ENCODE measurements at regions not wholly inside any gene's neighbourhood (a gene's known extent, or its start where the extent isn't known, plus 50 kb on each side); places are given as distances from the start of the nearest gene placed in this dataset.

- Mint-ChIP-seq H3K36me3 (ENCODE audit: low read depth) (no peaks in the 10 kb centered on the region), H3K4me1 (ENCODE audit: low read depth) (no peaks in the 10 kb centered on the region), H3K27me3 (no peaks in the 10 kb centered on the region), H3K9me3 (peaks cover 14% of the 10 kb centered on the region), H3K4me3 (no peak overlapping the region), H3K27ac (no peak overlapping the region)
- CTCF ChIA-PET: no interaction called here
- no peak for DNase-seq
- ATAC-seq: no peak
- no peak for TF ChIP-seq CTCF (IDR thresholded peaks at IDR 0.05)
- intact Hi-C loops (cut with micrococcal nuclease): no loop called here
- POLR2A ChIA-PET: no interaction called here
Measured at GRCh38 chr14:40727107-40727506, 879.6 kb upstream of the LRFN5 start.

- peaks cover 20% of the 10 kb centered on the region for H3K9me3 Mint-ChIP-seq
- TF ChIP-seq CTCF (IDR thresholded peaks at IDR 0.05): no peak
- no peak overlapping the region for H3K27ac Mint-ChIP-seq
- no peaks in the 10 kb centered on the region for H3K27me3 Mint-ChIP-seq
- no peaks in the 10 kb centered on the region for H3K4me1 Mint-ChIP-seq (ENCODE audit: low read depth)
- ATAC-seq (no peak), DNase-seq (no peak)
- POLR2A ChIA-PET: no interaction called here
- H3K36me3 Mint-ChIP-seq (ENCODE audit: low read depth): no peaks in the 10 kb centered on the region
- no peak overlapping the region for H3K4me3 Mint-ChIP-seq
- intact Hi-C loops (cut with micrococcal nuclease): no loop called here
- CTCF ChIA-PET: interaction anchor here (1.0 kb wide), 1 partner anchor 10 kb away, joined by 3 read pairs; no protein-coding TSS in a partner anchor
Measured at GRCh38 chr14:40713387-40713786, 893.3 kb upstream of the LRFN5 start.

- H3K36me3 Mint-ChIP-seq (ENCODE audit: low read depth): no peaks in the 10 kb centered on the region
- POLR2A ChIA-PET: no interaction called here
- no peak overlapping the region for H3K27ac Mint-ChIP-seq
- H3K4me1 Mint-ChIP-seq (ENCODE audit: low read depth): no peaks in the 10 kb centered on the region
- CTCF ChIA-PET: no interaction called here
- no peaks in the 10 kb centered on the region for H3K27me3 Mint-ChIP-seq
- no peak for DNase-seq
- ATAC-seq: no peak
- intact Hi-C loops (cut with micrococcal nuclease): no loop called here
- H3K9me3 Mint-ChIP-seq: peaks cover 6% of the 10 kb centered on the region
- no peak overlapping the region for H3K4me3 Mint-ChIP-seq
- TF ChIP-seq CTCF (IDR thresholded peaks at IDR 0.05): no peak
Measured at GRCh38 chr14:40697231-40697630, 909.4 kb upstream of the LRFN5 start.

- CTCF ChIA-PET: no interaction called here
- Mint-ChIP-seq H3K4me1 (ENCODE audit: low read depth) (no peaks in the 10 kb centered on the region), H3K27ac (no peak overlapping the region), H3K36me3 (ENCODE audit: low read depth) (no peaks in the 10 kb centered on the region), H3K4me3 (no peak overlapping the region), H3K9me3 (peaks cover 3% of the 10 kb centered on the region), H3K27me3 (no peaks in the 10 kb centered on the region)
- intact Hi-C loops (cut with micrococcal nuclease): no loop called here
- POLR2A ChIA-PET: no interaction called here
- no peak for DNase-seq
- no peak for TF ChIP-seq CTCF (IDR thresholded peaks at IDR 0.05)
- no peak for ATAC-seq
Measured at GRCh38 chr14:40694023-40694422, 912.7 kb upstream of the LRFN5 start.

- no peak for TF ChIP-seq CTCF (IDR thresholded peaks at IDR 0.05)
- Mint-ChIP-seq H3K4me1 (ENCODE audit: low read depth) (no peaks in the 10 kb centered on the region), H3K36me3 (ENCODE audit: low read depth) (no peaks in the 10 kb centered on the region), H3K27ac (no peak overlapping the region), H3K4me3 (no peak overlapping the region), H3K9me3 (peaks cover 3% of the 10 kb centered on the region), H3K27me3 (no peaks in the 10 kb centered on the region)
- intact Hi-C loops (cut with micrococcal nuclease): no loop called here
- ATAC-seq: no peak
- no peak for DNase-seq
- ChIA-PET POLR2A (no interaction called here), CTCF (no interaction called here)
Measured at GRCh38 chr14:40691066-40691465, 915.6 kb upstream of the LRFN5 start.
